ENCODE measurements at regions not wholly inside any gene's neighbourhood (a gene's known extent, or its start where the extent isn't known, plus 50 kb on each side); places are given as distances from the start of the nearest gene placed in this dataset.
"Not testable (repeated sequence)": the region's sequence is repeated elsewhere in the genome, so short reads cannot be mapped to it uniquely, and the experiment has no call there.

- Histone ChIP-seq H3K9me3 (ENCODE audit: low read length) (no peaks in the 10 kb centered on the region), H3K79me2 (ENCODE audit: low read length) (no peaks in the 10 kb centered on the region), H3K4me2 (ENCODE audit: low read depth, low read length, poor library complexity, severe bottlenecking) (no peak overlapping the region), H3K36me3 (ENCODE audit: insufficient read depth, low read length) (no peaks in the 10 kb centered on the region), H3K9me2 (replicated peaks; ENCODE audit: insufficient read depth, low read length) (no peaks in the 10 kb centered on the region), H3K27ac (ENCODE audit: low read length) (no peak overlapping the region), H4K20me1 (ENCODE audit: insufficient read depth, low read depth, low read length) (no peaks in the 10 kb centered on the region), H3K27me3 (ENCODE audit: low read length) (no peaks in the 10 kb centered on the region), H2AFZ (ENCODE audit: low read length) (no peak overlapping the region), H3K4me3 (ENCODE audit: low read length) (no peak overlapping the region), H3K9ac (ENCODE audit: low read length) (no peak overlapping the region), H3K4me1 (ENCODE audit: low read length) (no peaks in the 10 kb centered on the region)
- no peak for DNase-seq
Observed at GRCh38 chr4:72893354-72894066, 176.0 kb downstream of the COX18 start.

GRCh38 chr4:72888331-72888730 is 181.2 kb downstream of the COX18 start:
- Histone ChIP-seq H3K79me2 (ENCODE audit: low read length) (no peaks in the 10 kb centered on the region), H3K27me3 (ENCODE audit: low read length) (no peaks in the 10 kb centered on the region), H3K4me3 (ENCODE audit: low read length) (no peak overlapping the region), H4K20me1 (ENCODE audit: insufficient read depth, low read depth, low read length) (no peaks in the 10 kb centered on the region), H3K4me1 (ENCODE audit: low read length) (no peaks in the 10 kb centered on the region), H3K9me3 (ENCODE audit: low read length) (no peaks in the 10 kb centered on the region), H3K36me3 (ENCODE audit: insufficient read depth, low read length) (no peaks in the 10 kb centered on the region), H3K27ac (ENCODE audit: low read length) (no peak overlapping the region), H2AFZ (ENCODE audit: low read length) (no peak overlapping the region), H3K9me2 (replicated peaks; ENCODE audit: insufficient read depth, low read length) (no peaks in the 10 kb centered on the region), H3K9ac (ENCODE audit: low read length) (no peak overlapping the region), H3K4me2 (ENCODE audit: low read depth, low read length, poor library complexity, severe bottlenecking) (no peak overlapping the region)
- no peak for DNase-seq

- H3K79me2 ChIP-seq (ENCODE audit: low read length): no peaks in the 10 kb centered on the region
- no peaks in the 10 kb centered on the region for H3K27me3 ChIP-seq (ENCODE audit: low read length)
- no peak overlapping the region for H3K9ac ChIP-seq (ENCODE audit: low read length)
- no peaks in the 10 kb centered on the region for H4K20me1 ChIP-seq (ENCODE audit: insufficient read depth, low read depth, low read length)
- no peaks in the 10 kb centered on the region for H3K9me3 ChIP-seq (ENCODE audit: low read length)
- H3K9me2 ChIP-seq (replicated peaks; ENCODE audit: insufficient read depth, low read length): no peaks in the 10 kb centered on the region
- H3K4me3 ChIP-seq (ENCODE audit: low read length): no peak overlapping the region
- H3K27ac ChIP-seq (ENCODE audit: low read length): no peak overlapping the region
- no peak overlapping the region for H3K4me2 ChIP-seq (ENCODE audit: low read depth, low read length, poor library complexity, severe bottlenecking)
- no peaks in the 10 kb centered on the region for H3K4me1 ChIP-seq (ENCODE audit: low read length)
- H3K36me3 ChIP-seq (ENCODE audit: insufficient read depth, low read length): no peaks in the 10 kb centered on the region
- no peak for DNase-seq
- no peak overlapping the region for H2AFZ ChIP-seq (ENCODE audit: low read length)
Observed at GRCh38 chr4:72887152-72887551, 182.4 kb downstream of the COX18 start.

- H3K4me2 ChIP-seq (ENCODE audit: low read depth, low read length, poor library complexity, severe bottlenecking): no peak overlapping the region
- no peaks in the 10 kb centered on the region for H3K27me3 ChIP-seq (ENCODE audit: low read length)
- H3K4me1 ChIP-seq (ENCODE audit: low read length): no peaks in the 10 kb centered on the region
- no peak overlapping the region for H3K9ac ChIP-seq (ENCODE audit: low read length)
- DNase-seq: no peak
- no peak overlapping the region for H2AFZ ChIP-seq (ENCODE audit: low read length)
- H3K4me3 ChIP-seq (ENCODE audit: low read length): no peak overlapping the region
- H3K9me3 ChIP-seq (ENCODE audit: low read length): no peaks in the 10 kb centered on the region
- no peaks in the 10 kb centered on the region for H3K9me2 ChIP-seq (replicated peaks; ENCODE audit: insufficient read depth, low read length)
- no peaks in the 10 kb centered on the region for H4K20me1 ChIP-seq (ENCODE audit: insufficient read depth, low read depth, low read length)
- no peak overlapping the region for H3K27ac ChIP-seq (ENCODE audit: low read length)
- H3K36me3 ChIP-seq (ENCODE audit: insufficient read depth, low read length): no peaks in the 10 kb centered on the region
- no peaks in the 10 kb centered on the region for H3K79me2 ChIP-seq (ENCODE audit: low read length)
Observed at GRCh38 chr4:72886602-72887001, 182.9 kb downstream of the COX18 start.

- H3K4me2 ChIP-seq (ENCODE audit: low read depth, low read length, poor library complexity, severe bottlenecking); DNase-seq; H3K27ac ChIP-seq (ENCODE audit: low read length); H3K36me3 ChIP-seq (ENCODE audit: insufficient read depth, low read length); H2AFZ ChIP-seq (ENCODE audit: low read length); H3K4me3 ChIP-seq (ENCODE audit: low read length); H4K20me1 ChIP-seq (ENCODE audit: insufficient read depth, low read depth, low read length); H3K9ac ChIP-seq (ENCODE audit: low read length); H3K27me3 ChIP-seq (ENCODE audit: low read length); H3K4me1 ChIP-seq (ENCODE audit: low read length); H3K79me2 ChIP-seq (ENCODE audit: low read length); H3K9me3 ChIP-seq (ENCODE audit: low read length); H3K9me2 ChIP-seq (replicated peaks; ENCODE audit: insufficient read depth, low read length): not testable (repeated sequence)
Observed at GRCh38 chr4:72884225-72884624, 185.3 kb downstream of the COX18 start.

- DNase-seq: no peak
- H4K20me1 ChIP-seq (ENCODE audit: insufficient read depth, low read depth, low read length): no peaks in the 10 kb centered on the region
- no peak overlapping the region for H3K27ac ChIP-seq (ENCODE audit: low read length)
- H3K27me3 ChIP-seq (ENCODE audit: low read length): no peaks in the 10 kb centered on the region
- no peaks in the 10 kb centered on the region for H3K36me3 ChIP-seq (ENCODE audit: insufficient read depth, low read length)
- no peak overlapping the region for H3K9ac ChIP-seq (ENCODE audit: low read length)
- H3K4me1 ChIP-seq (ENCODE audit: low read length): no peaks in the 10 kb centered on the region
- no peak overlapping the region for H3K4me3 ChIP-seq (ENCODE audit: low read length)
- no peaks in the 10 kb centered on the region for H3K9me2 ChIP-seq (replicated peaks; ENCODE audit: insufficient read depth, low read length)
- H3K79me2 ChIP-seq (ENCODE audit: low read length): no peaks in the 10 kb centered on the region
- H3K4me2 ChIP-seq (ENCODE audit: low read depth, low read length, poor library complexity, severe bottlenecking): no peak overlapping the region
- H2AFZ ChIP-seq (ENCODE audit: low read length): no peak overlapping the region
- no peaks in the 10 kb centered on the region; the same call in 1 of the 2 replicates for H3K9me3 ChIP-seq (ENCODE audit: low read length)
Observed at GRCh38 chr4:72876946-72877345, 192.6 kb downstream of the COX18 start.

- no peaks in the 10 kb centered on the region for H3K9me2 ChIP-seq (replicated peaks; ENCODE audit: insufficient read depth, low read length)
- H3K4me1 ChIP-seq (ENCODE audit: low read length): no peaks in the 10 kb centered on the region
- H3K27me3 ChIP-seq (ENCODE audit: low read length): no peaks in the 10 kb centered on the region
- H2AFZ ChIP-seq (ENCODE audit: low read length): no peak overlapping the region
- H3K9me3 ChIP-seq (ENCODE audit: low read length): no peaks in the 10 kb centered on the region; the same call in 1 of the 2 replicates
- no peaks in the 10 kb centered on the region for H4K20me1 ChIP-seq (ENCODE audit: insufficient read depth, low read depth, low read length)
- no peak overlapping the region for H3K27ac ChIP-seq (ENCODE audit: low read length)
- no peaks in the 10 kb centered on the region for H3K79me2 ChIP-seq (ENCODE audit: low read length)
- no peak overlapping the region for H3K9ac ChIP-seq (ENCODE audit: low read length)
- no peaks in the 10 kb centered on the region for H3K36me3 ChIP-seq (ENCODE audit: insufficient read depth, low read length)
- DNase-seq: no peak
- H3K4me2 ChIP-seq (ENCODE audit: low read depth, low read length, poor library complexity, severe bottlenecking): no peak overlapping the region
- H3K4me3 ChIP-seq (ENCODE audit: low read length): no peak overlapping the region
Observed at GRCh38 chr4:72875545-72875944, 194.0 kb downstream of the COX18 start.

- H3K4me3 ChIP-seq (ENCODE audit: low read length): no peak overlapping the region
- no peaks in the 10 kb centered on the region; the same call in 1 of the 2 replicates for H3K9me3 ChIP-seq (ENCODE audit: low read length)
- no peaks in the 10 kb centered on the region for H4K20me1 ChIP-seq (ENCODE audit: insufficient read depth, low read depth, low read length)
- DNase-seq: no peak
- H3K79me2 ChIP-seq (ENCODE audit: low read length): no peaks in the 10 kb centered on the region
- no peaks in the 10 kb centered on the region for H3K36me3 ChIP-seq (ENCODE audit: insufficient read depth, low read length)
- H3K9me2 ChIP-seq (replicated peaks; ENCODE audit: insufficient read depth, low read length): no peaks in the 10 kb centered on the region
- H3K4me1 ChIP-seq (ENCODE audit: low read length): no peaks in the 10 kb centered on the region
- no peak overlapping the region for H2AFZ ChIP-seq (ENCODE audit: low read length)
- H3K27ac ChIP-seq (ENCODE audit: low read length): no peak overlapping the region
- no peak overlapping the region for H3K9ac ChIP-seq (ENCODE audit: low read length)
- H3K27me3 ChIP-seq (ENCODE audit: low read length): no peaks in the 10 kb centered on the region
- no peak overlapping the region for H3K4me2 ChIP-seq (ENCODE audit: low read depth, low read length, poor library complexity, severe bottlenecking)
Observed at GRCh38 chr4:72875138-72875537, 194.4 kb downstream of the COX18 start.

All from Karpas-422 (cell line).